CD14-positive monocyte (primary cell): ENCODE measurements at regions not wholly inside any gene's neighbourhood (a gene's known extent, or its start where the extent isn't known, plus 50 kb on each side); places are given as distances from the start of the nearest gene placed in this dataset.

ENCODE experiments used
- DNase-seq, 3 donors: peaks; one replicate each; pipeline ENCODE4 v3.0.0-alpha.2; 2011 to 2022
- H2AFZ ChIP-seq: 2 replicates; pipeline ENCODE4 v1.6.0; 2012; ENCODE audit warnings: mild to moderate bottlenecking, low read depth, low read length, inconsistent platforms; ENCODE audit not compliant: insufficient read depth, poor library complexity, severe bottlenecking
- H3K27ac ChIP-seq, 2 donors: 1 replicate in 1 of 2; 2 replicates in 1 of 2; pipeline ENCODE4 v1.5.1; 2012 to 2013; ENCODE audit warnings: low read length in 2 of 2, control low read depth in 1 of 2, inconsistent platforms in 1 of 2, low read depth in 1 of 2, mild to moderate bottlenecking in 1 of 2
- H3K27me3 ChIP-seq, 2 donors: one replicate each; pipeline versions ENCODE4 v1.6.0 to v1.6.1; 2011 to 2013; ENCODE audit warnings: low read length in 2 of 2; ENCODE audit not compliant: control insufficient read depth in 2 of 2, insufficient read depth in 2 of 2
- H3K36me3 ChIP-seq, 2 donors: replicated peaks in 1 of 2; 1 replicate in 1 of 2; 2 replicates in 1 of 2; pipeline versions ENCODE4 v1.5.1 to v1.6.1; 2012 to 2013; ENCODE audit warnings: low read length in 2 of 2, control low read depth in 1 of 2, inconsistent platforms in 1 of 2, mild to moderate bottlenecking in 1 of 2; ENCODE audit not compliant: insufficient read depth in 2 of 2, control insufficient read depth in 1 of 2
- H3K4me1 ChIP-seq, 2 donors: 1 replicate in 1 of 2; 2 replicates in 1 of 2; pipeline versions ENCODE4 v1.5.1 to v1.6.1; 2012 to 2013; ENCODE audit warnings: low read length in 2 of 2, control low read depth in 1 of 2, inconsistent platforms in 1 of 2, mild to moderate bottlenecking in 1 of 2, moderate library complexity in 1 of 2; ENCODE audit not compliant: insufficient read depth in 2 of 2, control insufficient read depth in 1 of 2
- H3K4me2 ChIP-seq: replicated peaks from 2 replicates; pipeline ENCODE3; 2012; ENCODE audit warnings: low read length, moderate library complexity, mild to moderate bottlenecking; ENCODE audit not compliant: poor library complexity, severe bottlenecking; ENCODE audit errors: extremely low read depth
- H3K4me3 ChIP-seq, 3 experiments: fragments of 200-600 bp in 1 of 3; sonication (generic) in 1 of 3; replicated peaks in 1 of 3; 1 replicate in 2 of 3; 2 replicates in 1 of 3; pipeline ENCODE4 v1.5.1; 2011 to 2013; ENCODE audit warnings: low read length in 3 of 3, mild to moderate bottlenecking in 3 of 3, control low read depth in 2 of 3, low read depth in 2 of 3, inconsistent platforms in 1 of 3, moderate library complexity in 1 of 3
- H3K79me2 ChIP-seq: 2 replicates; pipeline ENCODE4 v1.6.0; 2012; ENCODE audit warnings: mild to moderate bottlenecking, control low read depth, inconsistent platforms, low read length, moderate library complexity; ENCODE audit not compliant: insufficient read depth
- H3K9ac ChIP-seq: 2 replicates; pipeline ENCODE4 v1.6.0; 2017; ENCODE audit warnings: low read length, mild to moderate bottlenecking; ENCODE audit not compliant: insufficient read depth, poor library complexity, severe bottlenecking
- H3K9me3 ChIP-seq, 2 donors: replicated peaks in 1 of 2; 1 replicate in 1 of 2; 2 replicates in 1 of 2; pipeline versions ENCODE4 v1.5.1 to v1.6.1; 2012 to 2013; ENCODE audit warnings: low read length in 2 of 2, control low read depth in 1 of 2; ENCODE audit not compliant: control insufficient read depth in 1 of 2, insufficient read depth in 1 of 2
- H4K20me1 ChIP-seq: 2 replicates; pipeline ENCODE4 v1.6.0; 2012; ENCODE audit warnings: mild to moderate bottlenecking, low read length, control low read depth, moderate library complexity; ENCODE audit not compliant: insufficient read depth
- H3K27ac Mint-ChIP-seq, 7 donors: one replicate each; pipeline ENCODE4 v1.8.0; 2020; ENCODE audit warnings: mild to moderate bottlenecking in 7 of 7, mixed read lengths in 7 of 7, moderate library complexity in 6 of 7, inconsistent platforms in 2 of 7
- H3K27me3 Mint-ChIP-seq, 3 donors: one replicate each; pipeline ENCODE4 v1.8.0; 2021 to 2022; ENCODE audit warnings: low read depth in 3 of 3, mild to moderate bottlenecking in 3 of 3, mixed read lengths in 3 of 3, moderate library complexity in 3 of 3, inconsistent platforms in 1 of 3
- H3K36me3 Mint-ChIP-seq, 2 donors: one replicate each; pipeline ENCODE4 v1.8.0; 2020; ENCODE audit warnings: mixed read lengths in 2 of 2, inconsistent platforms in 1 of 2, mild to moderate bottlenecking in 1 of 2
- H3K4me1 Mint-ChIP-seq: one replicate; pipeline ENCODE4 v1.8.0; 2020; ENCODE audit warnings: mild to moderate bottlenecking, mixed read lengths
- H3K4me3 Mint-ChIP-seq, 2 donors: one replicate each; pipeline ENCODE4 v1.8.0; 2020; ENCODE audit warnings: mild to moderate bottlenecking in 2 of 2, mixed read lengths in 2 of 2, moderate library complexity in 1 of 2
- H3K9me3 Mint-ChIP-seq, 7 donors: one replicate each; pipeline ENCODE4 v1.8.0; 2020 to 2022; ENCODE audit warnings: mixed read lengths in 7 of 7, mild to moderate bottlenecking in 6 of 7, moderate library complexity in 6 of 7, inconsistent platforms in 2 of 7
- WGBS: methylation state at CpG from one replicate; pipeline ENCODE4 v1.1.5; 2013; ENCODE audit warnings: missing lambda C conversion rate; ENCODE audit not compliant: insufficient coverage; 5-methylcytosine and 5-hydroxymethylcytosine counted together
- intact Hi-C, 2 donors: fragments of 100-400 bp; cut with micrococcal nuclease; formaldehyde crosslinking; loops; one replicate each; pipeline versions ENCODE4 v1.15.0 to v1.15.1; 2023
- TF ChIP-seq, protein P1 (sequence below): fragments of 200-600 bp; IDR thresholded peaks from one replicate; pipeline ENCODE4 v1.8.0; 2022; ENCODE audit warnings: antibody characterized with exemption, mild to moderate bottlenecking

DNA sequence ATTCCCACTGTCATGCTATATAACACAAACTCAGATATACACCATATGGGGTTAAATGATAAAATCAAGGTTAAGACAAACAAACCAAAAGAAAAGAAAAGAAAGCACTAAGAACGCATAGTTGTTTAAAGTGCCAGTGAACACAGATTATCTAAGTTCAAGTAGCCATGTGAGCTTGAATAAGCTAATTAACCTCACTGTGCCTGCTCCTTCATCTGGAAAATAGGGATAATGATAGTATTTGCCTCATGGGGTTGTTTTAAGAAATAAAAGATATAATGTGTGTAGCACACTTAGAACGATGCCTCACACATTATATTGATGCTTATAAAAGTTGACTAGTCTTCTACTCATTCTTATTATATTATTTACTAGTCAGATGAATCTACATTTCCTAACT, 72.6 kb upstream of the IL12A start:
- H3K4me2 ChIP-seq, result no peak overlapping the region
- no peaks in the 10 kb centered on the region for H3K9me3 ChIP-seq
- no CpG with 5 or more reads among the region's 2 CpGs for WGBS
- H3K4me1 Mint-ChIP-seq, result peaks cover 34% of the 10 kb centered on the region
- intact Hi-C loops, result no loop called here
- H3K27ac ChIP-seq, result no peak overlapping the region
- peaks cover 18 to 35% of the 10 kb centered on the region in 2 donors for H3K4me1 ChIP-seq
- DNase-seq, result no peak
- H3K27me3 Mint-ChIP-seq, result peaks cover 0 to 4% (median 0%) of the 10 kb centered on the region in 3 donors
- H3K27ac Mint-ChIP-seq, result no peak overlapping the region
- H3K9me3 Mint-ChIP-seq, result peaks cover 0 to 3% (median 0%) of the 10 kb centered on the region in 7 donors
- no peak overlapping the region for H3K4me3 ChIP-seq
- no peak overlapping the region for H3K9ac ChIP-seq
- no peak overlapping the region for H3K4me3 Mint-ChIP-seq
- H2AFZ ChIP-seq, result no peak overlapping the region
- no peaks in the 10 kb centered on the region for H3K79me2 ChIP-seq
- TF ChIP-seq, protein P1, sequence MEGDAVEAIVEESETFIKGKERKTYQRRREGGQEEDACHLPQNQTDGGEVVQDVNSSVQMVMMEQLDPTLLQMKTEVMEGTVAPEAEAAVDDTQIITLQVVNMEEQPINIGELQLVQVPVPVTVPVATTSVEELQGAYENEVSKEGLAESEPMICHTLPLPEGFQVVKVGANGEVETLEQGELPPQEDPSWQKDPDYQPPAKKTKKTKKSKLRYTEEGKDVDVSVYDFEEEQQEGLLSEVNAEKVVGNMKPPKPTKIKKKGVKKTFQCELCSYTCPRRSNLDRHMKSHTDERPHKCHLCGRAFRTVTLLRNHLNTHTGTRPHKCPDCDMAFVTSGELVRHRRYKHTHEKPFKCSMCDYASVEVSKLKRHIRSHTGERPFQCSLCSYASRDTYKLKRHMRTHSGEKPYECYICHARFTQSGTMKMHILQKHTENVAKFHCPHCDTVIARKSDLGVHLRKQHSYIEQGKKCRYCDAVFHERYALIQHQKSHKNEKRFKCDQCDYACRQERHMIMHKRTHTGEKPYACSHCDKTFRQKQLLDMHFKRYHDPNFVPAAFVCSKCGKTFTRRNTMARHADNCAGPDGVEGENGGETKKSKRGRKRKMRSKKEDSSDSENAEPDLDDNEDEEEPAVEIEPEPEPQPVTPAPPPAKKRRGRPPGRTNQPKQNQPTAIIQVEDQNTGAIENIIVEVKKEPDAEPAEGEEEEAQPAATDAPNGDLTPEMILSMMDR, result no peak
- no peaks in the 10 kb centered on the region for H4K20me1 ChIP-seq
- H3K36me3 ChIP-seq, result no peaks in the 10 kb centered on the region
- H3K27me3 ChIP-seq, result no peaks in the 10 kb centered on the region
- H3K36me3 Mint-ChIP-seq, result no peaks in the 10 kb centered on the region

DNA sequence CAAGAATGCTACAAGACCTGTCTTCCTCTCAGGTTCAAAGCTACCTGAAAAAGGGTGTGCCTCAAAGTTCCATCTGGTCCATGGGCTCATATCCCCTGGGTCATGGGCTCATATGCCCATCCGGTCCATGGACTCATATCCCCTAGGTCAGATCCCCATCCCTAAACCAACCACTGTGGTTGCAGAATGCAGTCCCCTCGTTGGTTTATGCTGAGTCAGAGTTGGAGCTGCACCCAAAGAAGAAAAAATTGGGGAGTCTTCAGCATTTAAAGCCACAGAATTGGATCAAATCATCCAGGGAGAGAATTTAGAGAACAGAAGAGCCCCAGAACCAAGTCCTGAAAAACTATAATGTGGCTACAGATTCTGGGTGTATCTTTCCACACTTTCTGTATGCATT, 71.5 kb upstream of the IL12A start:
- intact Hi-C loops, result no loop called here

More for the DNA sequence above, 71.5 kb upstream of the IL12A start:
- Histone ChIP-seq H3K79me2 (no peaks in the 10 kb centered on the region), H2AFZ (no peak overlapping the region), H3K27me3 (no peaks in the 10 kb centered on the region), H3K36me3 (no peaks in the 10 kb centered on the region), H3K9ac (no peak overlapping the region), H3K9me3 (no peaks in the 10 kb centered on the region), H3K4me1 (peaks cover 19 to 37% of the 10 kb centered on the region in 2 donors), H3K4me2 (no peak overlapping the region), H3K27ac (no peak overlapping the region), H3K4me3 (no peak overlapping the region), H4K20me1 (no peaks in the 10 kb centered on the region)
- H3K4me3 Mint-ChIP-seq, result no peak overlapping the region
- no peak for DNase-seq
- H3K27me3 Mint-ChIP-seq, result peaks cover 0 to 4% (median 0%) of the 10 kb centered on the region in 3 donors
- TF ChIP-seq, protein P1, result no peak
- no peaks in the 10 kb centered on the region for H3K9me3 Mint-ChIP-seq
- no peaks in the 10 kb centered on the region for H3K36me3 Mint-ChIP-seq
- H3K4me1 Mint-ChIP-seq, result peaks cover 31% of the 10 kb centered on the region
- H3K27ac Mint-ChIP-seq, result no peak overlapping the region
- no CpG with 5 or more reads among the region's 2 CpGs for WGBS
